NCI-H82 treated with DMSO at 0.1 percent for 48 hours (cell line): ENCODE measurements at regions not wholly inside any gene's neighbourhood (a gene's known extent, or its start where the extent isn't known, plus 50 kb on each side); places are given as distances from the start of the nearest gene placed in this dataset.

Experiments
- DNase-seq: peaks from one replicate; lab custom pipeline; 2025; ENCODE audit not compliant: unreplicated experiment; lab: John Stamatoyannopoulos, UW

DNA sequence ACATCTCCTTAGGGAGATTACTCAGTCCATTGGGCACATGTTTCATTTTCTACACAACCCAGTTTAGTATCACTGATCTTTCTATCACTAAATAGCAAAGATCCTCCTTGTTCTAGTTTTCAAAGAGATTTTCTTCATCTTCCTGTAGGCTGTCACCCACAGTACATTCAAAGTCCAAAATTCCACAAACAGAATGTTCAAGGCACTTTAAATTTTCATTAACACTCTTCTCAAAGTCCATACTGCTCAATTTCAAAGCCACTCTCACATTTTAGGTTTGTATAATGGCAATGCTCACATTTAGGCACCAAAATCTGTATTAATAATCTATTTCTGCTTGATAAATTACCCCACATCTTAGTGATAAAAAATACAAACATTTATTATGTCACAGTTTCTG lies 152.8 kb downstream of the FSIP2 start:
- no peak for DNase-seq

DNA sequence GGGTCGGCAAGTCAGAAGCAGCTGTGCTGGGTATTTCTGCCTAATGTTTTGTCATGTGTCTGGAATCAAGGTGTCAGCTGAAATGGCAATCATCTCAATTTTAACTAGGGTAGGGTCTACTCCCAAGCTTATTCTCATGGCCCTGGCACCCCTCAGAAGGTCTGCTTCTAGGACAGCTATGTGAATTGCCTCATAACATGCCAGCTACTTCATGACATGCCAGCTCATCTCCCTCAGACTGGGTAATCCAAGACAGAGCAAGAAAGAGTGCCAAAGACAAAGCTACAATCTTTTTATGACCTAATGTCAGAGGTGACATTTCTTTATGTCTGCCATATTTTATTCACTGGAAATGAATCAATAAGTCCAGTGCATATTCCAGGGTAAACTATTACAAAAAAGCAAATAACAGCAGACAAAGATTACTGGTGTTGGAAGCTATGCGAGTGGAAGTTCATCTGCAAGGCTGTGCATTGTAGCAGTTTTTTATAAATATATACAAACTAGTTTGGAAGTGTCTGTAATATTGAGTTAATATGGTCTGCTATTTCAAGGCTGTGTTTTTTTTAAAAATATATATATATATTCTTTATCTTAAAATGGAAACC lies 153.3 kb downstream of the FSIP2 start:
- no peak for DNase-seq

DNA sequence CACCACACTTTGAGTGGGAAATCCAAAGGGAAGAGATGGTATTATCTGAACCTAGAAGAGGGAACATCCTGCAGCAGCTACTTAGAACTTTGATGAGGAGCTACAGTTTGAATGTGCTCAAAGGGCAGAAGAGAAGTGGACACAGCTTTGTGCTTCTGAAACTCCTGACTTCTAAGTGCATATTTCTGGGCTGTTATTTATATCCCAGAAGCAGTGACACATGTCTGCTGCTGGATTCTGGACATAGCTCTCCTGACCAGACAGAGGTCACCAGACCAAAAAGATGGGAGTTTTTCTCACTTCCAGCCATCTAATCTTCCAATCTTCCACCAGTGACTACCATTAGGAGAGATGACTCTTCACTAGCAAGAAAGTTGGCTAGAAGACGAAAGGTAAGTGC lies 153.9 kb downstream of the FSIP2 start:
- no peak for DNase-seq

DNA sequence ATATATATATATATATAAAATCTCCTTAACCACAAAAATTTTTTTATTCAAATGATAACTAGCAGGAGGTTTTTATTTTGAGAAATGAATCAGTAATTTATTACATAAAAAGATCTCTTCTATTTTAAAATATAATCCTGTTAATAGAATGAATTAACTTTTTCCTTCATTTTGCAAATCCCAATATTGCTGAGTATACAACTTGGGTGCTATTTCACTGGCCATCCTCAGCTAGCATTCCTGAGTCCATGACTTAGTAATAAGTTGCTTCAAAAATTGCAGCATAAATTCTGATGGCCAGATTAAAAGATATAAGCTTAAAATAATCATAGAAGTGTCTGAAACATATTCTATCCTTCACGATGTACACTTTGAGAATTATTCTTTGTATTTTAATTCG lies 155.6 kb downstream of the FSIP2 start:
- no peak for DNase-seq

DNA sequence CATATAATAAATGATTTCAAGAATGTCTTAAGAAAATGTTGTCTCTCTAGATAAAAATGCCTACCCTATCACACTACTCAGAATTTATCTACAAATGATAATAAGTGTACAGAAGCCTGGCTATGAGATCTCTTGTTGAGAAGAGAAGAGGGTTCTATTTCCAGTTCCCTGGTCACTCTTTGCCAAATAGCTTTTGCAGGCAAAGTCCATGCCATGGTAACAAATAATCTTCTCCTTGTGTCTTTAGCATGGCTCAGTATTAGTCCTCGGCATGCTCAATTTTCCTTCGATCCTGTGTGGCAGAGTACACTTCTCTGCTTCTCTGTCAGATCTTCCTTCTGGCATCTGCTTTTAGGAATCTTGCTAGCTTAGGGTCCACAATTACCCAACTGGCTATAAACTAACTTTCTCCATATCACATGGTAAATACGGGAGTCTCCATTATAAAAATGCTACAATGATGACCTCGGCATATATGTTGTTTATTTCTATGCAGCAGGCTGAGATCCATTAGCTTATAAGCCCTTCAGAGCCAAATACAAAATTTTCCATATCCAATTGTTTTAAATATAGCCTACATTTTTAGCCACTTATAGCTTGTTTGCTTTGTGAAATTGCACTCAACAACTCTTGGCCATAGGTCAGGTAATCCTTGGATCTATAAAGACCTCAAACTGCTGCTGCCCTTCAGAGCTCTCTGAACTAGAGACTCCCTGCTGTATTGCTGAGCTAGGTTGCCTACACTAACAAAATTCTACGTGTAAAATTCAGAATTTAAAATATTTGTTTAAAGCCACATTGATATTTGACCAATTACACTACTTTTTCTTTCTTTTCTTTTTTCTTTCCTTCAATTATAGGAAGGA lies 157.5 kb downstream of the FSIP2 start:
- no peak for DNase-seq

DNA sequence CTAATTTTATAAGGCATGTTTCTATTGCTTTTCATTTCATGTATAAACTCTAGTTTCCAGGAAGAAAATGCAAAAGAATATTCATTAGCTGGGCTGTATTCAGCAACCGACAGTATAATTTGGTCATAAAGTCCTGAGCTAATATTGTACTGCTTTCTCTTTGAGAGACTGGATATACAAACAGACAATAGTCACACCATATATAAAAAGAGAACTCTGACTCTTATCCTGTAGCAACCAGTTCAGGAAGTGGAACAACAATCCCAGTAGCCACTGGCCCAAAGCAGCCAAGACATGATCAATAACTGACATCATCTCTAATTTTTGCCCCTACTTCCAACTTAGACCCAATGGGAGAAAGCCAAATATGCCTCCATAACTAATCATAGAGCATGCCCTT lies 160.8 kb downstream of the FSIP2 start:
- DNase-seq = no peak

DNA sequence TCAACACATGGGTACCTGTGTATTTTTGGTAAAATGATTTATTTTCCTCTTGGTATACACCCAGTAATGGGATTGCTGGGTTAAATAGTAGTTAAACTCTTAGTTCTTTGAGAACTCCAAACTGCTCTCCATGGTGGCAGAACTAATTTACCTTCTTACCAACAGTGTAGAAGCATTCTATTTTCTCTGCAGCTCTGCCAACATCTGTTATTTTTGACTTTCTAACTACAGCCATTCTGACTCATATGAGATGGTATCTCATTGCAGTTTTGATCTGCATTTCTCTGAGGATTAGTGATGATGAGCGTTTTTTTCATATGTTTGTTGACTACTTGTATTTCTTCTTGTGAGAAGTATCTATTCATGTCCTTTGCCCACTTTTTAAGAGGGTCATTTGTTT lies 180.6 kb downstream of the FSIP2 start:
- DNase-seq = no peak

DNA sequence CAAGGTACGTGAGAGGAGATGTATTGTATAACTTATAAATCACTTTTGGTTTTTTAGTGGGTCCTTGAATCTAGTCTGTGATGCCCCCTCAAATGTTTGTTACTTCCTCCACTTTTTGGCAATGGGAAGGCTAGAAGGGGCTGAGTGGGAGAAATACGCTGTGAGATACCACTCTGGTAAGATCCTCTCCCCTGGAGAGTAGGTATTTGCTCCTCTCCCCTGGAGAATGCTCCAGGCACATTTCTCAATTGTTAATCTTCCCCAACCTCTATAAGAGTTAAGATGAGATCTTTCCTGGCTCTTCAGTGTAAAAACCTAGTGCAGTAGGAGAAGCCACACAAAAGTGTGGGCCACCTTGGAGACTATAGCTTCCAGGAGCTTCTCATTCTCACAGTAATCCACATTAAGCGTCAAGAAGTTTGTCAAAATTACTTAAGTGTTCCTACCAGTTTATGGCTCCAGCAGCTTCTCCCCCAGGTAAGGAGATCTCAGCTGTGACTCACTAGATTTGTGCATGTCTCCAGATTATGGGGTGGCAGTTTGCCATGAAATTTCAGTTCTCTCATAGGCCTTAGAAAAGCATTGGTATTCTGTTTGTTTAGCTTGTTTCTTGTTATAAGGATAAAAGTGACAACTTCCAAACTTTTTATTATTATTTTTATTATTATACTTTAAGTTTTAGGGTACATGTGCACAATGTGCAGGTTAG lies 182.6 kb downstream of the FSIP2 start:
- no peak for DNase-seq

DNA sequence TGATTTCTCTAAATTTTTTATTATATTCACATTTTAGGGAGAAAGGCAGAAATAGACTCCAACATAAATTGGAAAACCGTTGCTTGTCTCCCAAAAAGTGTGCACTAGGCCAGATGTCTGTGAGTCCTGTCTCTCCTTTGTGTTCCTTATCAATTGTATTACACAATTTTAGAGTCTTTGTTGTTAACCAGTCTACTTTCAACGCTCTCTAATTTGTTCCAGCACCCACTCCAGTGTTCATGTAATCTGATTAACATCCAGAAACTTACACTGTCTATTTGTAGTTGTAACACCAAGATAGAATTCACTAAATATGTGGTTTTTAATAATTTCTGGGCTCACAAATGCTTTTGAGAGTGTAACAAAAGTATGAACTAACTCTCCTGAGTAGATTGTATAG lies 195.6 kb downstream of the FSIP2 start:
- no peak for DNase-seq

DNA sequence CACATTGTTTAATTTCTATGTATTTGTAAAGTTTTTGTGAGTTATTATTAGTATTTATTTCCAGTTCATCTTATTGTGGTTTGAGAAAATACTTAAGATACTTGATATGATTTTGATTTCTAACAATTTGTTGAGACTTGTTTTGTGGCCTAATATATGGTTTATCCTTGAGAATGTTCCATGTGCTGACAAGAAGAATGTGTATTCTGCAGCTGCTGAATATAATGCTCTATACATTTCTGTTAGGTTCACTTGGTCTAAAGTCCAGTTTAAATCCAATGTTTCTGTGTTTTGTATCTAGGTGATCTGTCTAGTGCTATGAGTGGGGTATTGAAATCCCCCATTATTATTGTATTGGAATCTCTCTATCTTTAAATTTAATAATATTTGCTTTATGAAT lies 201.3 kb downstream of the FSIP2 start:
- DNase-seq = no peak

DNA sequence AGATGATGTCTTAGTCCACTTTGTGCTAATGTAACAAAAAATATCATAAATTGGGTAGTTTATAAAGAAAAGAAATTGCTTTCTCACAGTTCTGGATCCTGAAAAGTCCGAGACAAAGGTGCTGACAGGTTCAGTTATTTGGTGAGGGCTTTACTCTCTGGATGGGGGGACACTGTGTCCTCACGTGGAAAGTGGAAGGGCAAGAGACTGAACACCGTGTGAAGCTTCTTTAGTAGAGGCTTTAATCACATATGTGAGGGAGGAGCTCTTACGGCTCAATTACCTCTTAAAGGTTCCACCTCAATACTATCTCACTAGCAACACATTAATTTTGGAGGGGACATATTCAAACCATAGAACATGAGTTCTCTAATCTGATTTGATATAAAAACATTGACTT lies 204.3 kb downstream of the FSIP2 start:
- no peak for DNase-seq

DNA sequence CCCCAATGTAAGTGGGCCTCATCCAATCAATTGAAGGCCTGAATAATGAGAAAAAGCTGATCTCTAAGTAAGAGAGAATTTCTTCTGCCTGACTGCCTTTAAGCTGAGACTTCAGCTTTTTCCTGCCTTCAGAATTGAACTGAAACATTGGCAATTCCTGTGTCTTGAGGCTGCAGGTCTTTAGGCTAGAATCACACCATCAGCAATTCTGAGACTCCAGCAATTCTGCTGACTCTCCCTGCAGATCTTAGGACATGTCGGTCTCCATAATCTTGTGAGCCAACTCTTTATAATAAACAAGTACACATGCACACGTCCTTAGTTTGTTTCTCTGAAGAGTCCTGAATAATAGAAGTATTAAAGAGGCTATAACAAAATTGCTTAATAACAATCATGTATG lies 209.1 kb downstream of the FSIP2 start:
- no peak for DNase-seq

DNA sequence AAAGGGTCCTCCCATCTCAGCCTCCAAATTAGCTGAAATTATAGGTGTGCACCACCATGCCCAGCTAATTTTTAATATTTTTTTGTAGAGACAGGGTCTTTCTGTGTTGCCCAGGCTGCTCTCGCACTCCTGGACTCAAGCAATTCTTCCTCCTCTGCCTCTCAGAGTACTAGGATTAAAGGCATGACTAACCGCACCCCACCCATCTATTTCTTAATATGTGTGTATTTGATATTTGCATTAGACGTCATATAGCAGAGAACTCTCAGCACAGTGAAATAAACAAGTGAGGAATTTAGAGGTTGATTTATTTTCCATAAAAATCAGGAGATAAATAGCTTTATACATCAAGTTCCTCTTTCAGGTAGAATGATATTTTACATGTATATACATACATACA lies 213.5 kb downstream of the FSIP2 start:
- DNase-seq = no peak

DNA sequence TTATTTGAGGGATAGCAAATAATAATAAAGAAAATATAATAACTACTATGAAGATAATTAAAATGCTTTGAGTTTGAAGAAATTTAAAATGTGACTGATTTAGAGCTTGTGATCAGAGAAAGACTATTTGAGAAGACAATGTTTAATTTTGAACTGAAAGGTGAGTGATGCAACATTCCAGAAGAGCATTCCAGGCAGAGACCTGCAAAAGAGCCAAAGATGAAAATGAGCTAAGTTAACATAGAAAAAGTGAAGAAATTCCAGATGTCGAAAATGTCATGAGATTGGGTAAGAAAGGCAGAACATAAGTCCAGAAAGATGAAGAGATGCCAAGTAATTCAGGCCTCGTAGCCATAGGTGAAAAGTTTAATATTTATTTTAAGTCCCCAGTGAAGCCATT lies 215.8 kb downstream of the FSIP2 start:
- DNase-seq = no peak

DNA sequence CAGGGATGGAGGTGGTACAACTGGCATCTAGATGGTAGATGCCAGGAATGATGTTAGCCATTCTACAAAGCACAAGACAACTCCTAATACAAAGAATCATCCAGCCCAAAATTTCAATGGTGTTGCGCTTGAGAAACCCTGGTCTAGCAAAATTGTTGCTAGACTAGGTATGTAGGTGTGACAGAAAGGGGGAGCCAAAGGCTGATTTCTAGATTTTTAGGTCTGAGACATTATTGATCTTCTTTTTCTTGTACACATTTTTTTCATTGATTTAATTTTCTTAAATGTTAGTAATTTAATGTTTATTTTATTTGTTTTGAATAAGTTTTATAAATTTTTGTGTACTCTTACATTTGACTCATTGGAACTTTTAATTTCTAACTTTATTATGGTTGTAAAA lies 216.4 kb downstream of the FSIP2 start:
- no peak for DNase-seq

DNA sequence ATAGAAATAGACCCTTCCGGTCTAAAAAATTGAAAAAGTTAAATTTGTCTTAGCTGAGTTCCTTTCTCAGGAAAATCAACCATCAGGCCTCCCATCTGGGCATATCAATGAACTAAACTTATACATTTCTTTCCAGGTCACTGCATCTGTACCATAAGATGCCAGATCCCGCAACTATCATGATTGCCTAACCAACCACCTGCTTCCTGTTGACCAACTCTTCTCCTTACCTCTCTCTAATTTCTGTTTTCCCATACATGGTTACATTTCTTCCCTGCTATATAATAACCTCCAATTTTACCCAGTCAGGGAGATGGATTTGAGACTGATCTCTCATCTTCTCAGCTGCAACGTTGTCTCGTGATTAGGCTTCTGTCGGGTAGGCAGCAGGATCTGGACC lies 228.7 kb downstream of the FSIP2 start:
- DNase-seq = no peak

DNA sequence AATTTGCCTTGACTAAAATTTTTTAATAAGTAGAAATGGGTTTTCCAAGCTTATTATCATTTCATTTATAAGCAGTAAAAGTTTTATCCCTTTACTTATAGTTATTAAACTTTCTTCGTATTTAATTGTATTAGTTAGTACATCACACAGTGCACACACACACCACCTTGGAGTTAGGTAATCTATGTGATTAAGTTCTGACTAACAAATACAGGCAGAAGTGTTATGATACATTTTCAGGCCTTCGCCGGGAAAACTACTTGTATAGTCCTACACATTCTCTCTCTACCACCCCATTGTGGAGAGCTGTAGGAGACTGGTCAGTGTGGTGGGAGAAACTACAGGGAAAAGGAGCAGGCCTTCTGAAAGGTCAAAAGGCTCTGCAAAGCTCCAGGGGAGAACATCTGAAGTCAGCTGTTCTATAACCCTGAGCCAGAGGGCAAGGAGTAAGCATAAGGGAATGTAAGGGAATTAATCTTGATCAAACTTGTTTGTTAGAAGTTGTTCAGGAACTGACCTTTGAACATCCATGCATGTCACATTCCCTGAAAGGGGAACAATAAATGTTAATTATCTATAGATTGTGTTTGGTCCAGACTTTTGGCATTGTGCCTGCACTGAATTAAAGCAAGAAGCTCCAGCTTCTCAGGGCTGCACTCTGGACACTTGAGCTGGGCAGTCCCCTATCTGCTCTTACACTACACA lies 231.7 kb downstream of the FSIP2 start:
- DNase-seq = no peak

DNA sequence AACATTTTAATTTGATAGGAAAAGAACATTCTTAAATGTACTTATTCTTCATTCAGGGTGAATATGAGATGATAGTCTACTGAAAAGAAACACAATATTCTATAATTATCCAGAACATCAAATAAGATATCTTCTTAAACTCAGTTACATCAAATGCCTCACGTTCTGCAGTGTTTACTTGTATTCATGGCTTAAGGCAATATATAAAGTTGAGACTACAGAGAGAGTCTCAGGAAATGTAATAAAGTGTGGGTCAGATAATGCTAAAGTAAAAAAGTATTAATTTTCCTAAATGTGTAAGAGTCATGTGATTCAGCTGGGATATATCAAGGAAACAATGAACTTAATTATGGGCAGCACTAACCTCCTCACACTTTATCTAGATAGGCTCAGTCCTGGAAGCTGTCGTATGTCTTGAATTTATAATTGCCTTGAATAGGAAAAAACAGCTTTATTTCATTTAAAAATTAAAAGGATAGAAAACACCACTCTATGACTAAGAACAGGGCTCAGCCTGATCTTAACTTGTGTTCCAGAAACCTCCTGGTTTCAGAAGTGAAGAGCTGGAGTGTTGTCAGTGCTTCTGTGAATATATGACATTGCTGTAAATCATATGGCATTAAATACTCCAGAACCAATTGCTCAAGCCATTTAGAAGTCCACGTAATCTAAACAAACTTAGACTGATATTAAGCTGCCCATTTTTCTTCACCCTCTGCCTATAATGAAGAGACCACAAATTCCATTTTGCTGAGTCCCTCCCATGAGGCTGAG lies 240.2 kb downstream of the FSIP2 start:
- no peak for DNase-seq

DNA sequence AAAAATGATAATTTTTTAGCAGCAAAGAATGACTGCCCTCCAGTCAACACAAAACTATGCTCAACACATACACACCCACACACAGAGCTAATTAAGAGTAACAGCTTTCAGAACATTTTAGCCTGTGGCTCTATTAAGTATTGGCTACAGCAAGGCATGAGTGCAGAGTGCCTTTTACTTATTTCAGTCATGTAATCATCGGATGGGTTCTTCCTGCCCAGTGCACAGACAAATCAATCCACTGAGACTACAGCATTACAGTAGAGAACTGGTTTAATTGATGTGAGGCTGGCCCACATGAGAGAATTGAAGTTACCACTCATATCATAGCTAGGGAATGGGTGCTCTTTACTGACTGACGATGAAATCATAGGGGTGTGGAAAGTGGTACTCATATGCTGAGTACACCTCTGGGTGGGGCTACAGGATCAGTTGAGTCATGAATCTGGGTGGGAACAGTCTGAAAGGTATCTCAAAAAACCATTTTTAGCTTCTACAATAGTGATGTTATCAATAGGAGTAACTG lies 241.0 kb downstream of the FSIP2 start:
- no peak for DNase-seq

DNA sequence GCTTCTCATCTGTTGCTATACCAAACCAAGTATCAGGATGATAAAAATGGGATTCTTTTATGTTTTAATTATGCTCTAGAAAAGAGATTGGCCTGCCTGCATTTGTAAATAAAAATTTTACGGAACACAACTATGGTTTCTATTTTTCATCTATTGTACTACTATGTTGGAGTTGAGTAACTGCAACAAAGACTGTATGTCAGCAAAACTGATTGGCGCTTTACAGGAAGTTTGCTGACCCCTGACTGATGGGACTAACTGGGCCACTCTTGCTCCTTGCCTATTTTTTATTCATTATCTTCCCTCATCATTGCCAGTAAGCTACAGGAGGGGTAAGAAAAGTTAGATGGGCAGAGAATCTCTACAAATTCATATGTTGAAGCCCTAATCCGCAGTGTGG lies 242.3 kb downstream of the FSIP2 start:
- no peak for DNase-seq

DNA sequence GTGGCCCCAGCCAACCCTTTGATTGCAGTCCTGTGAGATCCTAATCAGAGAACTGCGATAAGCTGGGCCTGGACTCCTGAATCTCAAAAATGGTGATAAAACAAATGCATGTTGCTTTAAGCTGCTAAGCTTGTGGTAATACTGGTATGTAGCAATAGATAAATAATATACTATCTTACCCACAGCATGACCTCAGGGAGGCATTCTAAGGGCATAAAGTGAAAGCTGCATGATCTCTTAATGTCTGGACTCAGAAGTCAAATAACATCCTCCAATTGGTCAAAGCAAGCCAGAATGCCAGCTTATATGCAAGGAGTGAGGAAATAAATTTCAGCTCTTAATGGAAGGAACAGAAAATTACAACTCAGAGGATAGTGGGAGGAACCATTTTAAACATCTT lies 246.1 kb downstream of the FSIP2 start:
- no peak for DNase-seq
